Activated CD4-positive, alpha-beta memory T cell treated with anti-CD3 and anti-CD28 coated beads for 36 hours (primary cell): ENCODE measurements at regions not wholly inside any gene's neighbourhood (a gene's known extent, or its start where the extent isn't known, plus 50 kb on each side); places are given as distances from the start of the nearest gene placed in this dataset.
"Not testable (repeated sequence)": the region's sequence is repeated elsewhere in the genome, so short reads cannot be mapped to it uniquely, and the experiment has no call there.

ENCODE experiments used
- CTCF ChIA-PET: fragments of 350-600 bp; sonication (Branson Sonifier 250); formaldehyde crosslinking; loops from one replicate; lab custom pipeline; 2021; ENCODE audit warnings: antibody characterized with exemption, inconsistent platforms; lab: Charles Lee
- POLR2A ChIA-PET: fragments of 350-600 bp; sonication (Branson Sonifier 250); formaldehyde crosslinking; loops from one replicate; lab custom pipeline; 2021; ENCODE audit warnings: antibody characterized with exemption; lab: Charles Lee
- DNase-seq: peaks from one replicate; pipeline ENCODE4 v3.0.0-alpha.2; 2020
- H3K27ac Mint-ChIP-seq: one replicate; pipeline ENCODE4 v1.8.0; 2021; ENCODE audit warnings: mixed read lengths
- H3K27me3 Mint-ChIP-seq: one replicate; pipeline ENCODE4 v1.8.0; 2021; ENCODE audit warnings: mixed read lengths
- H3K36me3 Mint-ChIP-seq: one replicate; pipeline ENCODE4 v1.8.0; 2021; ENCODE audit warnings: mixed read lengths
- H3K4me1 Mint-ChIP-seq: one replicate; pipeline ENCODE4 v1.8.0; 2021; ENCODE audit warnings: low read depth, mixed read lengths
- H3K4me3 Mint-ChIP-seq: one replicate; pipeline ENCODE4 v1.8.0; 2021; ENCODE audit warnings: mild to moderate bottlenecking, mixed read lengths
- H3K9me3 Mint-ChIP-seq: one replicate; pipeline ENCODE4 v1.8.0; 2021; ENCODE audit warnings: mixed read lengths
- intact Hi-C: fragments of 100-400 bp; cut with micrococcal nuclease; formaldehyde crosslinking; loops from one replicate; pipeline ENCODE4 v1.15.1; 2023

DNA sequence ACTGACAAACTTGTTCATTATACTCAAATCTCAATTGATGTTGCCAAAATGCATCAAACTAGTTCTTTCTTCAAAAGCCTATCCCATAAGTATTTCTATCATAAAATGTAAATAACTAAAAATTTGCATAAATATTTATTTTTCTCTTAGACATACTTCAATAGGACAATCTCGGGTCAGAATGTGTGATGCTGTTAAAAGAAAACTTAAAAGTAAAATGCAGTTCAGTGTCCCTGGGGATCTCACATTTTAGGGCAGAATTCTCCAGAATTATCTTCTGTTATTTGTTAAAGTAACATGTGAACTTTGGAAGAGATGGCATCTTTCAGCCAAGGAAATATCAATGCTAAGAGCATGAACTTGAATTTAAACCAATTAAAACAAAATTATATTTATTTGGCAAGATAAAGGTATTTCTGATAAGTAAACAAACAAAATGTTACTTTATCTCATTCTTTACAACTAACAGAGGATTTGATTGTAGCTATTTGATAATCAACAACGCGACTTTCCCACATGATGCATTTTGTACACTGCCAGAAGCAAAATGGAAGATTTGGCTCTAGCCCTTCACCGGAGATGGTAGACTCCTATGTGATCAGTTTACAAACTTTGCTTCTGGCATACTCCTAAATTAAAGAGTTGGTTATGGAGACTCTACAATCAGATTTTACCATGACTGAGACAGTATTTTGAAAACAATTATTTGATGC is 169.5 kb upstream of the EDNRB start:
- Mint-ChIP-seq H3K27ac (no peak overlapping the region), H3K27me3 (peaks cover 11% of the 10 kb centered on the region), H3K9me3 (no peaks in the 10 kb centered on the region), H3K4me3 (no peak overlapping the region), H3K4me1 (no peaks in the 10 kb centered on the region), H3K36me3 (no peaks in the 10 kb centered on the region)
- no peak for DNase-seq
- CTCF ChIA-PET, result no interaction called here
- intact Hi-C loops, result no loop called here
- POLR2A ChIA-PET, result no interaction called here

- intact Hi-C loops, result no loop called here
- H3K27ac Mint-ChIP-seq, result no peak overlapping the region
- DNase-seq, result no peak
- peaks cover 9% of the 10 kb centered on the region for H3K27me3 Mint-ChIP-seq
- H3K4me1 Mint-ChIP-seq, result no peaks in the 10 kb centered on the region
- peaks cover 2% of the 10 kb centered on the region for H3K36me3 Mint-ChIP-seq
- ChIA-PET CTCF (no interaction called here), POLR2A (no interaction called here)
- H3K9me3 Mint-ChIP-seq, result peaks cover 19% of the 10 kb centered on the region
- H3K4me3 Mint-ChIP-seq, result no peak overlapping the region
These were observed 167.0 kb upstream of the EDNRB start for GRCh38 chr13:78085434-78086225.

DNA sequence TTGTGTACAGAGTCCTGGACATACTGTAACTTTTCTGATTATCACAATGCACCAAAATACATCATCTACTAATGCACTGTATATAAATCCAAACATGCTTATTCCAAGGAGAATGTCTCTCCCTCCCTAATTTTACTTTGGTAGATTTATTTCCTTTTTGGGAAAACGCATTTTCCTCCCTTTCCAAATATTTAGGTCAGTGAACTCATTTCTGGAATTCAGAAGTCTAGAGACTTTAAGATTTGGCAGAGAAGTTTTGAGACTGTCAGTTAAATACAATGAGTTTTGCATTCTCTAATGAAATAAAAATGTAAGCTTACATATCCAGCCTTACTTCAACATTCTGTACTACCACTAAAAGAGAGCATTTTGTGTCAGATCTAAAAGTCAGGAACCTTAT is 165.8 kb upstream of the EDNRB start:
- Mint-ChIP-seq H3K27me3 (peaks cover 7% of the 10 kb centered on the region), H3K36me3 (peaks cover 2% of the 10 kb centered on the region), H3K27ac (no peak overlapping the region), H3K9me3 (peaks cover 23% of the 10 kb centered on the region), H3K4me3 (no peak overlapping the region), H3K4me1 (no peaks in the 10 kb centered on the region)
- CTCF ChIA-PET, result no interaction called here
- intact Hi-C loops, result no loop called here
- no peak for DNase-seq
- POLR2A ChIA-PET, result no interaction called here

- intact Hi-C loops, result no loop called here
- CTCF ChIA-PET, result no interaction called here
- POLR2A ChIA-PET, result no interaction called here
- no peak for DNase-seq
- H3K27ac Mint-ChIP-seq, result no peak overlapping the region
- peaks cover 23% of the 10 kb centered on the region for H3K9me3 Mint-ChIP-seq
- H3K4me1 Mint-ChIP-seq, result no peaks in the 10 kb centered on the region
- H3K36me3 Mint-ChIP-seq, result peaks cover 2% of the 10 kb centered on the region
- H3K27me3 Mint-ChIP-seq, result no peaks in the 10 kb centered on the region
- H3K4me3 Mint-ChIP-seq, result no peak overlapping the region
These were observed 159.5 kb upstream of the EDNRB start for GRCh38 chr13:78078168-78078567.

- Mint-ChIP-seq H3K27ac (no peak overlapping the region), H3K9me3 (no peaks in the 10 kb centered on the region), H3K4me3 (no peak overlapping the region), H3K27me3 (no peaks in the 10 kb centered on the region), H3K36me3 (no peaks in the 10 kb centered on the region), H3K4me1 (no peaks in the 10 kb centered on the region)
- intact Hi-C loops, result no loop called here
- no peak for DNase-seq
- CTCF ChIA-PET, result no interaction called here
- POLR2A ChIA-PET, result no interaction called here
These were observed 148.7 kb upstream of the EDNRB start for GRCh38 chr13:78067290-78067689.

GRCh38 chr13:78065141-78065540 is 146.5 kb upstream of the EDNRB start:
- Mint-ChIP-seq H3K27ac (no peak overlapping the region), H3K9me3 (no peaks in the 10 kb centered on the region), H3K4me3 (no peak overlapping the region), H3K4me1 (no peaks in the 10 kb centered on the region), H3K36me3 (no peaks in the 10 kb centered on the region), H3K27me3 (no peaks in the 10 kb centered on the region)
- POLR2A ChIA-PET, result no interaction called here
- CTCF ChIA-PET, result no interaction called here
- DNase-seq, result no peak
- intact Hi-C loops, result no loop called here

DNA sequence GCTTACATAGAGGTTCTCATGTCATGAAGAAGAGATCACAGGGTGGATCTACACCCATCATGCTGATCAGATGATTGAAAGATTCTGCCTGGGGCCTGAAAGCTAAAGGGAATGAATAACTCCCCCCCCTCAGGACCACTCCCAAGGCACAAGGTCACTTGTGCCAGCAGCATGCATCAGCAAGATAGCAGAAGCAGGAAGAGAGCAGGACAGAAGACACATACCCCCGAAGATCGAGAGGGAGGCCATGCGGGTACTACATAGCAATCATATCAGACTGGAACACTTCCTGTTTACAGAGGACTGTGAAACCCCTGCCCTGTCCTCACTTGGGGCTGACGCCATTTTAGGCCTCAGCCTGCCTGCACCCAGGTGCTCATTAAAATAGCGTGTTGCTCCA is 143.2 kb upstream of the EDNRB start:
- Mint-ChIP-seq H3K4me3 (no peak overlapping the region), H3K36me3 (peaks cover under 1% of the 10 kb centered on the region), H3K27me3 (no peaks in the 10 kb centered on the region), H3K27ac (no peak overlapping the region), H3K4me1 (no peaks in the 10 kb centered on the region), H3K9me3 (peaks cover under 1% of the 10 kb centered on the region)
- ChIA-PET CTCF (no interaction called here), POLR2A (no interaction called here)
- DNase-seq, result no peak
- intact Hi-C loops, result no loop called here

GRCh38 chr13:78060966-78061365 is 142.3 kb upstream of the EDNRB start:
- Mint-ChIP-seq H3K9me3 (peaks cover 9% of the 10 kb centered on the region), H3K4me3 (no peak overlapping the region), H3K27me3 (no peaks in the 10 kb centered on the region), H3K27ac (no peak overlapping the region), H3K36me3 (peaks cover 4% of the 10 kb centered on the region), H3K4me1 (no peaks in the 10 kb centered on the region)
- ChIA-PET POLR2A (no interaction called here), CTCF (no interaction called here)
- DNase-seq, result no peak
- intact Hi-C loops, result no loop called here

DNA sequence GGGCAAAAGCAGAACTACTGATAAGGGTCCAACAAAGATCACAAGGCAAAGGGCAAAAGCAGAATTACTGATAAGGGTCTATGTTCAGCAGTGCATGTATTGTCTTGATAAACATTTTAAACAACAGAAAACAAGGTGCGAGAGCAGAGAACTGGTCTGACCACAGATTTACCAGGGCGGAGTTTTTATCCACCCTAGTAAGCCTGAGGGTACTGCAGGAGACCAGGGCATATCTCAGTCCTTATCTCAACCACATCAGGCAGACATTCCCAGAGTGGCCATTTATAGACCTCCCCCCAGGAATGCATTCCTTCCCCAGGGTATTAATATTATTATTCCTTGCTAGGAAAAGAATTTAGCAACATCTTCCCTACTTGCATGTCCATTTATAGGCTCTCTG is 138.2 kb upstream of the EDNRB start:
- intact Hi-C loops, DNase-seq, H3K27ac Mint-ChIP-seq, POLR2A ChIA-PET, H3K9me3 Mint-ChIP-seq, H3K27me3 Mint-ChIP-seq, H3K4me1 Mint-ChIP-seq, H3K36me3 Mint-ChIP-seq, H3K4me3 Mint-ChIP-seq, CTCF ChIA-PET: not testable (repeated sequence)

GRCh38 chr13:78054157-78054556 is 135.5 kb upstream of the EDNRB start:
- Mint-ChIP-seq H3K4me1 (no peaks in the 10 kb centered on the region), H3K9me3 (peaks cover 10% of the 10 kb centered on the region), H3K36me3 (peaks cover 4% of the 10 kb centered on the region), H3K27ac (no peak overlapping the region), H3K27me3 (no peaks in the 10 kb centered on the region), H3K4me3 (no peak overlapping the region)
- ChIA-PET POLR2A (no interaction called here), CTCF (no interaction called here)
- intact Hi-C loops, result no loop called here
- DNase-seq, result no peak

DNA sequence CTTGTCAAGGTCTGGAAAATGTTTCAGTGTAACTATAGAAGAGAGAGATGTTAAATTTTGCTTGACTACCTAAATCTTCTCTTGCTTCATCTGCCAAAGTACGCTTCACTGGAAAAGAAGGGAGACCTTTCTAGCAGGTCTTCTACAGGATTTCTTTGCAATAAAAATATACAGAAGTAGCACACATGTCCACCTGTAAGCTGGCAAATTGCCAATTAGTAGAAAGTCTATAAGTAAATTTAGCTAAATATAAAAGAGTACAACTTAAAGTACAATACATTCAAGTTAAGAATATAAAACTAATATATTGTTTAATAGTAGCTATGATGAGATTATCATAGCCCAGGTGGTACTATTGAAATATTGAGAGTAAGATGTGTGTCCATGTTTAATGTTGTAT is 128.5 kb upstream of the EDNRB start:
- Mint-ChIP-seq H3K9me3 (no peaks in the 10 kb centered on the region), H3K4me1 (no peaks in the 10 kb centered on the region), H3K27ac (no peak overlapping the region), H3K4me3 (no peak overlapping the region), H3K36me3 (no peaks in the 10 kb centered on the region), H3K27me3 (peaks cover 3% of the 10 kb centered on the region)
- DNase-seq, result no peak
- ChIA-PET POLR2A (no interaction called here), CTCF (no interaction called here)
- intact Hi-C loops, result no loop called here

- intact Hi-C loops, result no loop called here
- ChIA-PET CTCF (no interaction called here), POLR2A (no interaction called here)
- no peaks in the 10 kb centered on the region for H3K4me1 Mint-ChIP-seq
- H3K4me3 Mint-ChIP-seq, result no peak overlapping the region
- DNase-seq, result no peak
- no peaks in the 10 kb centered on the region for H3K9me3 Mint-ChIP-seq
- peaks cover 3% of the 10 kb centered on the region for H3K27me3 Mint-ChIP-seq
- H3K27ac Mint-ChIP-seq, result no peak overlapping the region
- no peaks in the 10 kb centered on the region for H3K36me3 Mint-ChIP-seq
These were observed 127.7 kb upstream of the EDNRB start for GRCh38 chr13:78046331-78046730.

- Mint-ChIP-seq H3K4me3 (no peak overlapping the region), H3K4me1 (no peaks in the 10 kb centered on the region), H3K36me3 (no peaks in the 10 kb centered on the region), H3K27me3 (peaks cover 3% of the 10 kb centered on the region), H3K9me3 (no peaks in the 10 kb centered on the region), H3K27ac (no peak overlapping the region)
- intact Hi-C loops, result no loop called here
- POLR2A ChIA-PET, result no interaction called here
- no peak for DNase-seq
- CTCF ChIA-PET, result no interaction called here
These were observed 127.3 kb upstream of the EDNRB start for GRCh38 chr13:78045916-78046315.
